ENCODE measurements at regions not wholly inside any gene's neighbourhood (a gene's known extent, or its start where the extent isn't known, plus 50 kb on each side); places are given as distances from the start of the nearest gene placed in this dataset.

DNA sequence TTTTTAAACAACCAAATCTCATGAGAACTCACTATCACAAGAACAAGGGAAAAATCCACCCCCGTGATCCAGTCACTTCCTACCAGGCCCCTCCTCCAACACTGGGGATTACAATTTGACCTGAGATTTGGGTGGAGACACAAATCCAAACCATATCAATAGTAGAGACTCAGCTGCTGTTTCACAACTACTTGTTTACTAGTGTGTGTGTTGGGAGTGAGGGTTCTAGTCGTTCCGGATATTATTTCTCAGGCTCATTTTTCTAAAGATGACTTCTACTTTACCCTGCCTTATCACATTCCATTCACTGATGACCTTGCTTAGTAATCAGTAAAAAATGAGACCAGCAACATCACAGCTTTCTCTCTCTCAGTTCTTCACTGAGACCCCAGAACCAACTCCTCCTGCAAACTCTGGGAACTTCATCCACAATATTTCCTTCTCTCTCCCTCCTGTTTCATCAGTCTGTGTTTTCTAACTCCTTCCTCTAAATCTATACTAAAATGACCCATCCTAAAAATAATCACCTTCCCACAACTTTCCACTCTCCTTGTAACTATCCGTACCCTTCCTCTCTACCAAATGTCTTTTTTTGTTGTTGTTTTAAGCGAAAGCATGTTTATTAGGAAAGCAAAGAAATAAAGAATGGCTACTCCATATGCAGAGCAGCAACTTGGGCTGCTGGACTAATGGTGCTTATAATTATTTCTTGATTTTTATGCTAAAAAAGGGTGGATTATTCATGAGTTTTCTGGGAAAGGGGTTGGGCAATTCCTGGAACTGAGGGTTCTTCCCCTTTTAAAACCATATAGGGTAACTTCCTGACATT lies 121.5 kb upstream of the SPRY4 start:
- DNase-seq (ENCODE audit: low spot score): no peak
- intact Hi-C loops (cut with DNase I): no loop called here

DNA sequence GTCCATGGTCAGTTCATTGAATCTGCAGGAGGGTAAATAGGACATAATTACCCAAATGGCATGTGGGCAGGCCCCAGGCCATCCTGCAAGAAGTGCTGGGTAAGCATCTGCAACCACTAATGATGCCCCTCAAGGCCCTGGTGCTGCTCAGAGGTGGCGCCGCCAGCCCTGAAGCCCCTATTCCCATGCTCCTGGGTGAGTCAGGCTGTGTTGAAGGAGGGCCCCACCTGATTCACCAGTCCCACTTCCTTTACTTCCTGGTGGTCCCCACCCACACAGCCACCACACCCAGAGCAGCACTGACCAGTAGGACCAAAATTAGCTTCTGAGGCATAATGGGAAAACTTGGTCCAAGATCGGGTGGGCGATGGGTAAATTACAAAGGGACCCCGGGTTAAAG lies 120.4 kb upstream of the SPRY4 start:
- no peak for DNase-seq (ENCODE audit: low spot score)
- intact Hi-C loops (cut with DNase I): no loop called here

DNA sequence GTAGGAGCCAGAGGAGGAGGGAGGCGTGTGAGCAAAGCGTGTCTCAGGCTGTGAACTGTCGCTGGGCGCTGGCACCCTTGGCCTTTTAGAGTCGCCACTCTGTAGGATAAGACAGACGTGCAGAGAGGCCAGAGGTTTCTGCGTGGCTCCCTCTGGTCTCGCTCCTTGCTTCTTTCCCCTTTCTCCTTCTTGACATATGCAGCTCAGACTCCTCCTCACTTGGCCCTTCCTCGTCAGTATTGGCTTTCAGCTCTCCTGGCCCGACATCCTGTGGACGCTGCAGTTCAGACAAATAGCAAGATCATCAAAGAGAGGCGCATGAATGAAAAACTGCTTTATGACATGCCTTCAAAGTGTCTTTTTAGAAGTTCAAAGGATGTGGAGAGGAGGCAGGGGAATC lies 116.8 kb upstream of the SPRY4 start:
- DNase-seq (ENCODE audit: low spot score): no peak
- intact Hi-C loops (cut with DNase I): no loop called here

DNA sequence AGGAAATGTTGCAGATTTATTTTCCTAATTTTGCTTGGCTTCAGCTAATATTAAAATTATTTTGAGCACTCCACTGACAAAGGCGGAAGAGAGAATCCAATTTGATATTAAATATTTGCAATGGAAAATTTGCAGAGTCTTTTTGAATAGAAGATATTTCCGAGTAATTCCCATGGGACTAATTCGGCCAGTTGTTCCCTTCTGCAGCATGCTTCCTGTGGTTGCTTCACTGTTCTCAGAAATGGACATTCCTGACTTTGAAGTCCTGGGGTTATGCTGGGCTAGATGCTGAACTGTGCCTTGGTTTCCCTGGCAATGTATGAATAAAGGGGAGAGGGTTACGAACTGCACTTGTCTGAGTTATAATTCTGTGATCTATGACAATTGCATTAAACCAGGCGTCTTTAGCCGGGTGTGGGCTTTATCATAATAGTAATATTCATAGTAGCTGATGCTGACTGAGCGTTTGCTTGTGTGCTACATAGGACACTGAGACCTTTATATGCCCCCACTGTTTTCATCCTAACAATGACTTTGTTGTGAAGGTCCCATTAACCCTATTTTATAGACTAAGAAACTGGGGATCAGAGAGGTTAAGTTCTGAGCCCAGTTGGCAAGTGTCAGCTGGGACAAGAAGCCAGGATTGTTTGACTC lies 114.5 kb upstream of the SPRY4 start:
- intact Hi-C loops (cut with DNase I): loop anchor here in 1 of 2 donors (10.0 kb wide), 1 partner anchor 75 kb away; no protein-coding TSS in a partner anchor
- no peak for DNase-seq (ENCODE audit: low spot score)

DNA sequence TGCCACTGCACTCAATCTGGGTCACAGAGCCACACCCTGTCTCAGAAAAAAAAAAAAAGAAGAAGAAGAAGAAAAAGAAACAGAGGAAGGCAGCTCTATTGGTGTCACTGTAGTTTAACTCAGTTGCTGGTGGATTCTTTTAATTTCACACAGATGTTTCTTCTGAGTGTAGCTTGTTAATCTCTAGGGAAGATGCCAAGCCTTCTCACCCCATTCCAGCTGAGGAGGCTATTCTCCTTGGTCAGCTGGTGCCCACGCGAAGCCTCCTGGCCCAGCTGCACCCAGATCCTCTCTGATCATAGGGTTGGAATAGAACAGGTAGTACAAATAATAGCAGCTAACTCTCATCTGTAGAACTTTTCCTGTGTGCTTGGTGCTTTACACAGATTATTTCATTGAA lies 113.8 kb upstream of the SPRY4 start:
- intact Hi-C loops (cut with DNase I): loop anchor here in 1 of 2 donors (10.0 kb wide), 1 partner anchor 74 kb away; no protein-coding TSS in a partner anchor

DNA sequence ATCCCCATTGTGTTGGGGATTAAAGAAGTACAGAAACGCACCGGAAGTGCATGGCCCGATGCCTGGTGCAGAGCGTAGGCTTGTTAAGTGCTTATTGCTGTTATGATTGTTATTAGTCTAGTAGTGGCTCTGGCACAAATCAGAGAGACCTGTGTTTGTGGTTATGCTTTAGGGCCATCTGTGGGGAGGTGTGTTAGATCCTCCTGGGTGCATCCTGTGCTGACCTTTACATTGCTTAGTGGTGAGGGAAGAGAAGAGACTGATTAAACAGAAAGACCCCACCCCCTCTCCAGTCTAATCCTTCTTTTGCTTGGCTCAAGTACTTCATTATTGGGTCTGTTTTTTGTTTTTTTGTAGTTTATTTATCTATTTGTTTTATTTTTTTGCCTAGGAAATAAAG lies 112.7 kb upstream of the SPRY4 start:
- intact Hi-C loops (cut with DNase I): loop anchor here in 1 of 2 donors (10.0 kb wide), 1 partner anchor 73 kb away; no protein-coding TSS in a partner anchor
- no peak for DNase-seq (ENCODE audit: low spot score)

More for the DNA sequence above, 113.8 kb upstream of the SPRY4 start:
- DNase-seq (ENCODE audit: low spot score): no peak

DNA sequence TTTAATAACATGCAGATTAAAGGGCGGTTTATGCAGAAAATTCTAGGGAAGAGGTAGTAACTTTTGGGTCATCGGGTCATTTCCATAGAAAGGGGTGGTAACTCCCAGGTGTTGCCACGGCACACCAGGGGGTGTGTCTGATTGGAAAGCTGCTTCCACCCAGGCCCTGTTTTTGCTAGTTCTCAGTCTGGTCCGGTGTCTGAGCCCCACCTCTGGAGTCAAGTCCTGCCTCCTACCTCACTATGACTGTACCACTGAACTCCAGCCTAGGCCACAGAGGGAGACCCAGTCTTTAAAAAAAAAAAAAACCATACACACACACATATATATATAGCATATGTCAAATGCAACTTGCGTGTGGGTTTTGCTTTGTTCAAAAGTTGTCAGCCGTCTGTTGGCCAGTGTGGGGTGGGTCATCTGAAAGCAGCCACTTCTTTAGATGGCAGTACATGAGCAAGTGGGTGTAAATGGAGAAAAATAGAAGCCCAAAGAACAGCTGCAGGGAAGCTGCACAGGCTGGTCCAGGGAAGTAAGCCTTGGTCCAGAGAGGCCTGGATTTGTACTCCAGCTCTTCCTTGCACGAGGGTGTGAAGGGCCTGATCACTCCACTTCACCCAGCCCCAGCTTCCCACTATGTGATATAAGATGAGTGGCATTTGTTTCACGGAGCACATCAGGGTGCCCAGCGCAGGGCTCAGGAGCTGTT lies 110.7 kb upstream of the SPRY4 start:
- DNase-seq (ENCODE audit: low spot score): no peak
- intact Hi-C loops (cut with DNase I): loop anchor here in 1 of 2 donors (10.0 kb wide), 1 partner anchor 71 kb away; no protein-coding TSS in a partner anchor

DNA sequence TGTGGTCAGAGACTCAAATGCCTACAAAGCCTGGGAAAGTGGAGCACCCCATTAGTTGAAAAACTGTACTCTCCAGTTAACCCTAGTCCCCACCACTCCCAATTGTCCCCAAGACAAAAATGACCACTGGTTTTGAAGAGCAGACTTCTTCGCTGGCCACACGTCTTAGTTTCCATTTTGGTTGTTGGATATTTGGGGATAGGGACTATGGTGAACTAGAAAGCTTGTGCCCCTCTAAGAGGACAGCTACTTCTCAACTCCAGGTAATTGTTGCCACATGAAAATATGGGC lies 109.4 kb upstream of the SPRY4 start:
- no peak for DNase-seq (ENCODE audit: low spot score)
- intact Hi-C loops (cut with DNase I): loop anchor here in 1 of 2 donors (10.0 kb wide), 1 partner anchor 69 kb away; no protein-coding TSS in a partner anchor

DNA sequence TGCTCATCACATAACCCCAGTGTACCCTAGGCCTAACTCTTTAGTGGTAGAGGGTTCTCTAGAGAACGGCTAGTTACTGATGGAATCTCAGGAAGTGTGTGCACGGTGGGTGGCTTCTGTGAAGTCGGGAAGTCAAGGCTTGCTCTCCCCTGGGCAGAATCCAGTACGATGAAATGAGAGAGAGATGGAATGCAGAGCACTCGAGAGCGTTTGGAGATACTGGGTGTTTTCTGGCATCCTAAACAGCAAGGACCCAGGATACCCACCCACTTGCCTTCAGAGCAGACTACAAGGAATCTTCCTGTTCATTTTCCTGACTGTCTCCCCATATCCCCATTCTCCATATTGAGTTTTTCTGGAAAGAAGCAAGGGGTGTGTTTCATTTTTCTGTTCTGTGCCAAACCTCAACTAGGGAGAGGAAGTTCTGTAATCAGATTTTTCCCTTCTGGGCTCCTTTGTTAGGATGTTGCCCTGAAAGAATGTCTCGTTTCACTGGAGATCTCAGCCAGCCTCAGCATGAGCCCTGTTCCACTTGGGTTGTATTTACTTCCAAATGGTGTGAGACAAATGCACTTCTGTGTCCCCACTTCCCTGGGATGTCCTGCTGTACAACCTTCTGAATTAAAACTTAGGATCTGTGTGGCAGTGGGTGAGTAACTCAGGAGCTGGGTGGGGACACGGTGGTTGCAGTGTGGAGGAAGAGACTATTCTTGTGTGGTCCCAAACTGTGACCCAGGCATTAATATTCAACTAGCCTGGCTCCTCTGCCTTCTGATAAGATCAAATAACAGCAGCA lies 108.9 kb upstream of the SPRY4 start:
- no peak for DNase-seq (ENCODE audit: low spot score)
- intact Hi-C loops (cut with DNase I): loop anchor here in 1 of 2 donors (10.0 kb wide), 1 partner anchor 69 kb away; no protein-coding TSS in a partner anchor

DNA sequence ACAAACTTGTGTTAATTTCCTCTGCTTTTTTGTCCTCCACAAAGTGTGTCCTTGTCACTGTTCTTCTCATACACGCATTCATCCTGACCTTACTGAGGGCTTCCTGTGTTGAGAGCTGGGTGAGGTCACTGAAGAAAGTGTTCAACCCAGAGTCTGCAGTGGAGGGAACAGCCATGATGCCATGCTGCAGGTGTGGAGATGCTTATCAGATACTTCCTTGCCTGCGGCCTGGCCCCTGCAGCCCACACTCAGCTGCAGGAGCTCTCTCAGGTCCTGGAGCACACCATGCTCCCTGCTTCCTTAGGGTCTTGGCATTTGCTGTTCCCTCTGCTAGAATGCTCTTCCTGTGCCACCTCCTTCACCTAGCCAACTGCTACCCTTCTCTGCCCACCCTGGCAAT lies 108.1 kb upstream of the SPRY4 start:
- no peak for DNase-seq (ENCODE audit: low spot score)
- intact Hi-C loops (cut with DNase I): loop anchor here in 1 of 2 donors (10.0 kb wide), 1 partner anchor 68 kb away; no protein-coding TSS in a partner anchor

DNA sequence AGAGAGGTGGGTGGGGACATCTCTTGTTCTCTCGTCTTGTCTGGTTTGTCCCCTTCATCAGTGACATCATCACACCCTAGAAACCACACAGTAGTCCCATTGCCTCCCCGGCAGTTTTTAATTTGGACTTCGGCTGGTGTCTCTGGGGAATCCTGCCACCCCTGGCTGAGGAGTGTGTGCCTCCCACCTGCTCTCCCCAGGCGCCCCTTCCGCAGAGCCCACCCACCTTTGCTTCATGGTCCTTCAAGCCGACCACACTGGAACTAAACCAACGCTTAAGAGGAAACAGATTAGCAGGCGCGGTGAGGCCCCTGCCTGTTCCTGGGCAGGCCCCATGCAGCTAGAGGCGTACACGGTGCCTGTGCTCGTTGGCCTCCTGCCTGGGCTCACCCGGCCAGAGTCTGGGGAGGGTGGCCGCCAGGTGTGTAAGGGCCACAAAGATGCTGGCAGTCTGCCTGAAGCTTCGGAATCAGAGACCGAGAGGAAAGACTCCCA lies 107.6 kb upstream of the SPRY4 start:
- intact Hi-C loops (cut with DNase I): loop anchor here in 1 of 2 donors (10.0 kb wide), 1 partner anchor 68 kb away; no protein-coding TSS in a partner anchor
- DNase-seq (ENCODE audit: low spot score): no peak

DNA sequence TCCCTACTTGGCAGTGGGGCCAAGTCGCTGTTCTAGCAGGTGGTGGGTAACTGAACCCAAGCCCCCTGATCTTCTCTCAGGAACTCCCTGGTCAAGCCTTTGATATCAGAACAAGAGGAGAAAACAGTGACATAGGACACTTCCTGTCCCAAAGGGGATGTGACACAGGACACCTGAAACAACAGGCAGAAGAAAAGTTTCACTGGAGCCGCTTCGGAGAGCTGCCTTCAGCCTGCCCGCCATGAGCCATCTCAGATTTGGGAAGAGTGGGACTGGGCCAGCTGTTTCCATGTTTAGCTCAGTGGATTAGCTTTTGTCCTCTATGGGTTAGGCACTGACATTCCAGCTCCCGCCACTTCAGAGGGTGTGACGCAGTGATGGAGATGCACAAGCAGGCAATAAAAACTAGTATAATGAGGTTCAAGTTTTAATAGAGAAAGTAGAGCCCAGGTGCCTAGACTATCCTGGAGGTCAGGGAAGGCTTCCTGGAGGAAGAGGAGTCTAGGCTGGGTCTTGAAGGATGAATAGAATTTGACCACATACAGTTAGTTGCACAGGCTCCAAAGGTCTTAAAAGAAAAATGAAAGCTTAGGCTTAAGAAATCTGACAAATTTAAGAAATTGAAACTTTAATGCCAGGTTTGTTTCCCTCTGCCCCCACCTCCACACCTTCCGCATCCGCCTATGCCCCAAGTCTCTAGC lies 104.1 kb upstream of the SPRY4 start:
- intact Hi-C loops (cut with DNase I): no loop called here
- DNase-seq (ENCODE audit: low spot score): no peak

DNA sequence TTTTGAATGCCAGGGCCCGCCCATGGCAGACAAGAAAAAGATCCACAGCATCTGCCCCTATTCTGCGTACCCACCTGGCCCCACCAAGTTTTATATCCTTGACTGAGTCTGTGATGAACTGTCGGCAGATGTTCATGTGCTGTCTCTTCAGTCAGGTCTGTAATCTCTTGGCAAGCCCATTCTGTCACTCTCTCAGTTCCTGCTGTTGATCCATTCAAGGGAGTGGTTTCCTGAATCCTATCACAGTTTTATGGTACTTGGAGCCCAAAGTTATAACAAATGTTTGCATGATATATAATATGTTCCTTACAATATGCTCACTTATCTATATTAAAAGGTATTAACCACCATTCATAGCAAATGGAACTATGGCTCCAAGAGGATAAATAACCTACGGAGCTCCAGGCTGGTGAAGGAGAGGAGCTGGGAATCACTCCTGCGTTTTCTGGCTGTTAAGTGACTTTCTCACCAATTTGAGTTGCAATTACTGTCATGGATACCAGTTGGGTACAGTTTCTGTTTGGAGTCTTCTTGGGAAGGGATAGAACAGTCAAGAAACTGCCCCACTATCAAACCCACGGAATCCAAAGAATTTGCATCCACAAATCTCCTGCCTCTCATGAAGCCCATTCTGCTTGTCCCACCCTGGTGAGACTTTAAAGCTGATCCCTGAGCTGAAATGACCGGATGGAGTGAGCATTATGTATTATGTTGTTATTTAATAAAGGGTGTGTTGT lies 103.4 kb upstream of the SPRY4 start:
- intact Hi-C loops (cut with DNase I): no loop called here
- no peak for DNase-seq (ENCODE audit: low spot score)

DNA sequence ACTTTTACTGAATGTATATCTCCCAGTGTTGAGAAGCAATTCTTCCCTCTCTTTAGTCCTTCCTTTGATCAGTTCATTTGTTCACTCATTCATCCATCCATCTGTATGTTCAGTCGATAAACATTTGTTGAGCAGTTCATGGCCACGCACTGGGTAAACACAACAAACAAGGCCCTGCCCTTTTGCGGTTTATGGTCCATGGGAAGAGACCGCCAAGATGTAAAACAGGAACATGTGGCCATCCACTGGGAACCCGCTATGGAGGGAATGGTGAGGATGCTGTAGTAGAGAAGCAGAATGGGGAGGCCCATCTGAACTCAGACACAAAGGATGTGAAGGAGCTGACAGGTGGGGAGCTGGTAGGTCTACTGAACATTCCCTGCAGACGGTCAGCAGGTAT lies 102.7 kb upstream of the SPRY4 start:
- DNase-seq (ENCODE audit: low spot score): no peak
- intact Hi-C loops (cut with DNase I): no loop called here

DNA sequence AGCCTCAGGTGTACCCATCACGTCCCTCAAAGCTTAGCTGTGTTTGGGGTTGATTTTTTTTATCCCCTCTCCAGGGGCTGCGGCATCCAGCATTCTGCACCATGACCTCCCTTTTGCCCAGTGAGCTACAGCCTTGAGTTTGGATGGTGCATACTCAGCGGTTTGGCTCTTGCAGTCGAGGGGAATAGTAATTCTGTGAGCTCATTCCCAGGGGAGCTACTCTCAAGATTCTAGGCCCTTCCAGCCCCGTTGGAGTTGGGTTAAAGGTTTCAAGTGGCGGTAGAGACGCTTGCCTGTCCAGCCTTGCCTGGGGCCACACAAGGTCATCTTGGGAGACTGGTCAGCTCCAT lies 102.2 kb upstream of the SPRY4 start:
- DNase-seq (ENCODE audit: low spot score): no peak
- intact Hi-C loops (cut with DNase I): no loop called here

DNA sequence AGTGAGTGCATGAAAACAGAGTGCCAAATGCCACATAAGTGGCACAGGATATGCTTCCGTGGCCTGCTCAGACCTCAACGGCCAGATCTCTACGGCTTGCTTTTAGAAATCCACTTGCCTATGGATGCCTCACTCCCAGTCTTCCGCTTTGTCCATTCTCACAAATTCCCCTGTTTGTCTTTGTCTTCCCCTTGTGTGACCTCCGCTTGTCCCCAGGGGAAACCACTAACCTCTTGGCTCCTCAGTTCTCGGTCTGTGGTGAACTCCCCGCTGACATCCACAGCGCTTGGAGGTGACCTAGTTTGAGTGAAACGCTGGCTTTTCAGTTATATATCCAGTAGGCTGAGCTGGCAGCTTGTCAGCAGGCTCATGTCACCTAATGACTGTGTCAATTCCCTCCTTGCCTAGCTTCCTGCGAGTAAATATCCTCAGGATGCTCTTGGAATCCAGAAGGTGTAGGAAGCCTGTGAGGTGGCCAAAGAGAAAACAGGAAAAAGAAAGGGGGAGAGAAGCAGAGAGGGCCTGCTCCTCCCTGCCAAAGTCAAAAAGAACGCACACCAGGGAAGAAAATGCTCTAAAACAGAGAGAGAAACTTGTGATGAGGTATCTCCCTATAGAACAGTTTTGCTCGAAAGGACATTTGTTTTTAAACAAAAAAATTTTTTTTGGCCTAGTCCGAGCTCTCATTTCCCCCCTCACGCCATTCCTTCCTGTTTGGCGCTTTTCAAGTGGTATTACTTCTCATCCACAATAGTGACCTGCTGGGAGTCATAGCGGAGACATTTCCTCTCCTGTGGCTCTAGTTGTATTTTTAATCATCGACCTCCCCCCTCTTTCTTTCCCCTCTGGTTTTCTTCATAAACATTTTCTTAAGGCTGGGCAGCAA lies 101.6 kb upstream of the SPRY4 start:
- no peak for DNase-seq (ENCODE audit: low spot score)
- intact Hi-C loops (cut with DNase I): no loop called here

All from posterior vena cava (tissue), 2 donors.